Fibroblast of peridontal ligament (primary cell): ENCODE measurements at regions not wholly inside any gene's neighbourhood (a gene's known extent, or its start where the extent isn't known, plus 50 kb on each side); places are given as distances from the start of the nearest gene placed in this dataset.
"Not testable (repeated sequence)": the region's sequence is repeated elsewhere in the genome, so short reads cannot be mapped to it uniquely, and the experiment has no call there.

ENCODE experiments used
- DNase-seq: peaks from one replicate; pipeline ENCODE4 v3.0.0-alpha.2; 2010; ENCODE audit errors: extremely low read depth

DNA sequence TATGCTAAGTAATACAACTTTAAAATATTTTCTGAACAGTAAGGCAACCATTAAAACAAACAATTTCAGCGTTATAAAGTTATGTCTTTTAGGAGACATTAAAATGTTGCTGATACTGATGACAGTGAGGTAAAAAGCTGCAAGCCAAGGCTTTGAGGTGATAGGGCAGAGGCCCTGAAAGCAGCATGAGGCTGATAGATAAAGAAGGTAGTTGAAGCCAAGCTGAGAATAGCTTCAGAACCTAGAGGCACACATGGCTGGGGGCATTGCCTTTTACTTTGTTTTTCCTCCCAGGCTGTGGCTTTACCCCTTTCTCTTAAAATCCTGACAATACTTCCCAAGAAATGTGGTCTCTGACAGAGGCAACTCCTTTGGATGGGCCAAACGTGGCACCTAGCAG, 149.0 kb upstream of the WWC1 start:
- DNase-seq: no peak

DNA sequence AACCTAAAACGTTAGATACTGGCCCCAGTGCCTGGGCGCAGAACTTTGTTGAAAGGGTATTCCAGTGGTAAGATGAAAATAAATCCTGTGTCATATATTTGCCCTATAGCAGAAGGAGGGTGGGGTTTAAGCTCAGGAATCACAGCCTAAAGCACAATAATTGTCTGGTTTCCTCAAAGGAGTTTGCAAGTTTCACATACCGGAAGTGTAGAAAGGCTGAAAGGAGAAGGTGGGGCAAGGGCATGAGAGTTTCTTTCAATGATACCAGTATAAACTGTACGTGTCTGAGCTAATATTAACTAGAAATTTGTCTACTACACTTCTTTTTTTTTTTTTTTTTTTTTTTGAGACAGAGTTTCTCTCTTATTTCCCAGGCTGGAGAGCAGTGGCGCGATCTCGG, 147.9 kb upstream of the WWC1 start:
- DNase-seq: not testable (repeated sequence)

DNA sequence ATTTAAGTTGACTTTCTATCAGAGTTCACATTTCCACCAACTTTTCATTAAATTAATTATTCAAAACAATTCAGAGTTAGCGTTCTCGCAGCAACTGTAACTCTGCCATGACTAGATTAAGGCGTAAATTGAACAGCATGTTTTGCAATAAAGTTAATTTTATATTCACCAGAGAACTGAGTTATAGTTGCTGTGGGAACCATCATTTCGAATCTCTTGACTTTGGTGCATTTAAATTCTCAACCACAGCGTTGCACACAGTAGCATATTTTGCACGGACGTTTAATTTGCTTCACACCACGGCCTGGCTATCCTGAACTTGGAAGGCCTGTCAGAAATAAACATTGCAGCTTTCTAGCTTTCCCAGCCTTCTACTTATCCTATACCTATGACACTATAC, 144.3 kb upstream of the WWC1 start:
- DNase-seq: no peak

GRCh38 chr5:168147568-168148360, 143.7 kb upstream of the WWC1 start:
- DNase-seq: no peak

DNA sequence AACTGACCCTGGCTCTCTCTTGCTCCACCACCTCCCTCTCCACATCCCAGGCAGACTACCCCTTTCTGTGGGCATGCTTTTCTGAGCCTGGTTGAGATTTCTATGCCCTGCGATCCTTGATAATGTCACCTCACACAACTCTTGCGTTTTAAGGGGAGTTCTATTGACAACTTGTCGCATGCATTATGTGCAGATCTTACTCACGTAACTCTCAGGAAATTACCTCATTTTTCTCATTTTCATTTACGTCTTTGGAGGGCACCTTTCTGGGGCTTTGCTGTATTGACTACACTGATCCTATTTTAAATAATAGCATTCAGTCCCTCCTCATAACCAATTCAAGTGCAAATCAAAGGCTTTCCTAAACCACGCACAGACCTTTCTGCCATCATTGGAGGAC, 140.4 kb upstream of the WWC1 start:
- no peak for DNase-seq

GRCh38 chr5:168152660-168153059, 138.8 kb upstream of the WWC1 start:
- no peak for DNase-seq

DNA sequence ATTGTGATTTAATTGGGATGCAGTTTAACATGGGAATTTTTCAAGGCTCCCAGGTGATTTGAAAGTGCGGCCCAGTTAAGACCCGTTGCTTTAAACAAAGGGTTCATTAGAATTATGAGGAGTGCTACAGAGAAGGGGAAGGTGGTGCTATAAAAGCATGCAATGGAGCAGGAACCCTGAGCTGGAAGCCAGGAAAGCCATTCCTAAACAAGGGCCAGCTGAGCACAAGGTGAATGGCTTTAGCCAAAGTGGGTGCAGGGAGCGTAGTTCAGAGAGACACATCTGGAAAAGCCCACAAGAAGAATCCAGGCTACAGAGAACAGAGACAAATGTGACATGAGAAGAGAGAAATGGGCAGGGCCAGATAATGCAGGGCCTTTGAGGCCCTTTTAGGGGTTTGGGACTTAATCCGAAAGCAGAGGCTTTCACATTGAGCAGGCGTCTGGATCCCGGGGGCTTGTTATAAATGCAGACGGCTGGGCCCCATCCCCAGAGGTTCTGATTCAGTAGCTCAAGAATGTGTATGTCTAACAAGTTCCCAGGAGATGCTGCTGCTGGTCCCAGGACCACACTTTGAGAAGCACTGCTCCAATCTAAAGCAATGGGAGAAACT, 138.1 kb upstream of the WWC1 start:
- DNase-seq: no peak

DNA sequence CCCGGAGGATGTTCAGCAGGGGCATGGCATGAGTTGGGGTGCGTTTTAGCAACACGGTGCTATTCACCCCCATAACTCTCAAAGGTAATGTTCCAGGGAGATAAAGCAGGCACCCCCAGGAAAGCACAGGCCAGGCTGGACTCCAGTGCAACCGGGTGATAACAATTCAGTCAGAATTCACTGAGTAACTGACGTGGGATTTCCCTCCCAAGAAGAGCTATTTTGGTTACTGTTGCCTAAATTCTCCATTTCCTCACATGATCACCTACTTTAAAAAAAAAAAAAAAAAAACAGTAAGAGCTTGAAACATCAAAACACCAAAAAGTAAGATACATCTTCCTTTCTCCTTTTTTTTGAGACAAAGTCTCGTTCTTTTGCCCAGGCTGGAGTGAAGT, 137.6 kb upstream of the WWC1 start:
- DNase-seq: no peak

- no peak for DNase-seq
These were observed 135.9 kb upstream of the WWC1 start for GRCh38 chr5:168155585-168155984.

DNA sequence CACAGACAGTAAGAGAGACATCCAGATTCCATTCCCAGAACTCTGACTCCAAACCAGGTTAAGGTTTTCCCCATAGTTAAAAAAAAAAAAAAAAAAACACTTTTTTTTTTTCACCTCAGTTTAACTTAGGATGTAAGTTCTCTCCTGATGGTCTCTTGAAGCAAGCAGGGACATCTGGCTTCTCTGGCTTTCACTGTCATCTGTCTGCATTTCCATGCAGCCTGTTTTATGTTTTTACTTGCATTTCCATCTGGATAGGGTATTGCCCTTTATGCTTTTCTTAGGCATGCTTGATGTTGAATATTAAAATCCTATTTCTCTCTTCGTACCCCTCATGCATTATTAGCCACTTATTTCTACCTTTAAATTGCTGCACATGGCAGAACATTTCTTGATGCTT, 135.3 kb upstream of the WWC1 start:
- no peak for DNase-seq

DNA sequence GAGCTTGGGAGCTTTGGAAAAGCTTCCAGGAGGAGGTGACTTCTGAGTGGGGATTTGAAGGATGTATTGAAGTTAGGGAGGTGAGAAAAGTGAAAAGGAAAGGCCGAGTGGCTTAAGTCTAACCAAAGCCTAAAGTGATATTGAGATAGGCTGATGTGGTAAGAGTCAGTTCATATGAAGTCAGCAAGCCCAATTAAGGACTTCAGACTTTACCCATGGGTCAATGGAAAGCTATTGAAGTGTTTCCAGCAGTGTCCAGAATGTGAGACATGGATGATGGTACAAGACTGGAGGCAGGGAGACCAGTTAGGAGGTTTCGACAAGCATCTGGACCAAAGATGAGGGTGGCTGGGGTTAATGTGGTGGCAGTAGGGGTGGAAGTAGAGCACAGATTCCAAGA, 134.3 kb upstream of the WWC1 start:
- no peak for DNase-seq

DNA sequence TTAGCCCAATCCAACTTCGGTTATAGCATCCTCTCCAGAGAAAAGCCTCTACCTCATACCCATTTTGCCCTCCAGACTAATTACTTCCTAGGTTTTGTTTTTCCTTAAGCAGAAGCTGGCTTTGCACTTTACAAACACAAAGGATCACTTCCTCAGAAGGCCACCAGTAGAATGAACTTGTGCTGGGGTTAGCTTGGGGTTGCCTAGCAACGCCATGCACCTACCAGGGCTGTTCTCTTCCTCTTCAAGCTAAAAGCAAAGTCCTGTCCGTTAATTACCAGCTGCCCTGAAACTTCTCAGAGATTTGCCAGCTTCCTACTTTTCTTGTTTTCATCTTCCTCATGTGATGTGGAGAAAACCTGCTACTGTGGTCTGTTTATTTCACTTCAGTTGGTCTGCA, 132.0 kb upstream of the WWC1 start:
- no peak for DNase-seq

DNA sequence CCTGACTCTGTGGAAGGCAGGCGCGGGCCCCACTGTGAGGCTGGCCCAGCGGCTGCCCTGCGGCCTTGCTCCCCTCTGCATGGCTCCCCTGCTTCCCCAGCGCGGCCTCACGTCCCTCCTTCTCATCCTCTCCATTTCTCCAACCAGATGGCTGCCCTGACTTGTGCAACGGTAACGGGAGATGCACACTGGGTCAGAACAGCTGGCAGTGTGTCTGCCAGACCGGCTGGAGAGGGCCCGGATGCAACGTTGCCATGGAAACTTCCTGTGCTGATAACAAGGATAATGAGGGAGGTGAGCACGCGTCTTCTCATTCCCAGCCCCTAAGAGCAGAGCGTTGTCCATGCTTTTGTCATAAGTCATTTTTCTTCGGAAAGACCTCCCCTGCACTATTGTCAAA, 129.0 kb upstream of the WWC1 start:
- no peak for DNase-seq

DNA sequence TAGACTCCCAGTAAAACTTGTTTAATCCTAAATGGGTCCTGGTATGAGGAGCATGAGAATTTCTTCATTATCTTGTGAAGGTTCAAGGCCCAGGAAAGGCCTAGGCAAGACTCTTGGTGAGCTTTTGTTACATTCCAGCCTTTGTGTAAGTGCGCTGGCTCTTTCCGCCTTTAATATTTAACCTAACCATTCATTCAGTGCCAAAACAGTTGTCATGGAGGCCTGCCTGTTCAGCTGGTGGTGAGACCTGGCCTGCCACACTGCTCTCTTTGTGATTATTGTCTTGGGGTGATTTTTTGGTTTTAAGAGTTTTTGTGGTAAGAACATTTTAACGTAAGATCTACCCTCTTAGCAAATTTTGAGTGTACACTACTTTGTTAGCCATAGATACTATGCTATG, 127.5 kb upstream of the WWC1 start:
- no peak for DNase-seq

DNA sequence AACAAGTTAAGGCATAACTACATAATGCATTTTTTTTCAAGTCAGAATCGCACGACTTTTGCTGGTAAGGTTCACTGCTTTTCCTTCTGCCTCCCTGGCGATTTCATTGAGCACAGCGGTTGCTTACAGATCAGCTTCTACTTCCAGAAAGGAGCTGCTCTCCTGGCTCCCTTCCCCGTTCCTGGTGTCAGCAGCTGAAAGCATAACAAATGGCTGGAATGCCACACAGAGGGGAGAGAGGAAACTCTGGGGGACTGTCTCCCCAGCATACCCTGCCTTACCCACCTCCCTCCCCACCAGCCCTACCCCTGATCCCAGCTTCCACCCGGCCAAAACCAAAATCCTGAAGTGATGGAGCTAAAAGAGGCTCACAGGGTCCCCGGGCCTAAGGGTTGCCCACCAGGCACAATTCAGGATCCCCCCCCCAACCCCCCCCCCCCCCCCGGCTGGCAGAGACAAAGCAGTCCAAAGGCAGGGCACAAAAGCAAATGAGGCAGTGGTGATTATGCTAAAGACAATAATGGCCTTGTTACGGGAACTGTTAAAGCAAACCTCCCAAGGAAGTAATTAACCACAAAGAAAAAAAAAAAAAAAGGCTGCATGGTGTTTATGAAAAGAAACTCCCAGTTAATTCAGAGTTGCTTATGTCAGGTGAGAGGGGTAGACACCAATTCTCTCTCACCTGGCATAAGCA, 126.1 kb upstream of the WWC1 start:
- DNase-seq: no peak

GRCh38 chr5:168165977-168166376, 125.5 kb upstream of the WWC1 start:
- no peak for DNase-seq

DNA sequence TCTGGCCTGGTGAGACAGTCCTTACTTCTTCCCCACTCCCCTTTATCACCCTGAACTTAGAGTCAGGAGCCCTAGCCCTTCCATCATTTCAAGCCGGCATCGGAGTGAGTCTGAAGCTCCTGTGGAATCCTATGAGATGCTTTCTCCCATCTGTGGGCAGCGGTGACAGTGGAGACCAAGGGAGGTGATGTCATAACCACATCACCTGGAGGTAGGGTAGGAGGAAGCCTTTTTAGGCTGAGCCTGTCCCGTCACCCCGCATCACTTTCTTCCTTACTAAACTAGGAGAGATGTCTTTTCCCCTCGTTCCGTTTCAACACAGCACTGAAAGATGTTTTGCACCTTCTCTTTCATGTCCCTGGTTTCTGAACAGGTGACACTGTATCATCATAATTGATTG, 124.1 kb upstream of the WWC1 start:
- DNase-seq: no peak

GRCh38 chr5:168168978-168169698, 122.3 kb upstream of the WWC1 start:
- DNase-seq: no peak

DNA sequence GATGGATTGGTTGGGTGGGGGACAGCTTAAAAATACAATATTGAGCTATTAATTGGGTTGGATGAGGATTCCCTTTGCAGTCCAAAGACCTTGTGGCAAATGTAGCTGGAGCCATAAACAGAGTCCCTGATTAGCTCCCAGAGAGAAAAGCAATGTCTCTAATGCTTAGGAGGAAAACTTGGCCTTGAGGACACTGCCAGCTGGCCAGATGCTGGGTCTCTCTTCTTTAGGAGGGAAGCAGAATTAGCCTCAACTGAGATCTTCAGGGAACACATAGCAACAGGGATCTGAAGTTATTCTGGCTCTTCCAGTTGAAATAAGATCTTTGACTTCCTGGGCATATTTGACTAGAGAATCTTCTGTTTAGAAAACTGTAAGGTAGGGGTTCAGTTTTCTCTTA, 121.7 kb upstream of the WWC1 start:
- no peak for DNase-seq

DNA sequence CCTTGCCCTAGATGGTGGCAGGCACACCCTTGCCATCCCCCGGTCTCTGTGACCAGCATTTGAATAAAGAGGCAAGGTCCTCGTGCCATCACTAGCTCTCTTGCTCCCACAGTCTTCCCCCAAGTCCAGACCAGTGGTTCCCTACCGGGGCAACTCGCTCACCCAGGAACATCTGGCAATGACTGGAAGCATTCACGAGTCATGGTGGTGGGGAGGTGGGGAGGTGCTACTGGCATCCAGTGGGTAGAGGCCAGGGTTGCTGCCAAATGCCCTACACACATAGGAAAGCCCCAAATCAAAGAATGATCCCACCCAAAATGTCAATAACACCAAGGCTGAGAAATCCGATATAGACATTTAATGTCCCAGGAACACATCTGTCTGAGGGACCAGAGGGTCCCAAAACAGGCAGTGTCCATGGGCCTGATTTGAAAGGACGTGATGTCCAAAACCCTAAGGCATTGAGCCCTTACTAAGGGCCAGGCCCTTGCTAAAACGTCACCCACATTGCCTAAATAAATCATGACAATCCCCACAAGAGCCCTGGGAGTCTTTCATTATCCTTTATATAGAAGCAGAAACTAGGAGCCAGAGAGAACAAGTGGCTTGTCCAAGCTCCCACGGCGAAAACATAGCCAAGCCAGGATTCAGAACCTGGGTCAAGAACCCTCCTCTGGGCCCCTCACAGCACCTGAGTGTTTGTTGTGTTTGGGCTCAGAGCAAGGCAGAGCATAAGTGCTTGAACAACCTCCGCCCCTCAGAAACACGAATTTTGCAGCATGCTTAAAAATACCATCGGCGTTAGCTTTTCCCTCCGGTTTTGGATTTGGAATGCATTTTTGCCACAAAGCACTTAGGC, 119.3 kb upstream of the WWC1 start:
- DNase-seq: no peak

GRCh38 chr5:168172760-168173223, 118.7 kb upstream of the WWC1 start:
- no peak for DNase-seq
